GM19043 (cell line): ENCODE measurements at regions not wholly inside any gene's neighbourhood (a gene's known extent, or its start where the extent isn't known, plus 50 kb on each side); places are given as distances from the start of the nearest gene placed in this dataset.

Experiments
- ATAC-seq: cut with Tn5 transposase; IDR thresholded peaks from one replicate; pipeline ENCODE4 v1.9.1; 2021; ENCODE audit warnings: low read depth; ENCODE audit not compliant: unreplicated experiment

GRCh38 chr10:121167534-121168243, 316.5 kb downstream of the WDR11 start:
- no peak for ATAC-seq

GRCh38 chr10:121168545-121169216, 317.5 kb downstream of the WDR11 start:
- ATAC-seq: no peak

- ATAC-seq: no peak
Measured at GRCh38 chr10:121169406-121169805, 318.2 kb downstream of the WDR11 start.

GRCh38 chr10:121171825-121172787, 320.9 kb downstream of the WDR11 start:
- no peak for ATAC-seq

- no peak for ATAC-seq
Measured at GRCh38 chr10:121179006-121179405, 327.8 kb downstream of the WDR11 start.

- no peak for ATAC-seq
Measured at GRCh38 chr10:121182219-121182618, 331.1 kb downstream of the WDR11 start.

GRCh38 chr10:121183236-121183635, 332.1 kb downstream of the WDR11 start:
- no peak for ATAC-seq

- no peak for ATAC-seq
Measured at GRCh38 chr10:121183707-121184106, 332.5 kb downstream of the WDR11 start.

GRCh38 chr10:121185816-121186455, 334.8 kb downstream of the WDR11 start:
- no peak for ATAC-seq

GRCh38 chr10:121187391-121187790, 336.2 kb downstream of the WDR11 start:
- ATAC-seq: no peak

GRCh38 chr10:121188005-121188404, 336.8 kb downstream of the WDR11 start:
- no peak for ATAC-seq

GRCh38 chr10:121189066-121189465, 337.9 kb downstream of the WDR11 start:
- no peak for ATAC-seq

GRCh38 chr10:121194696-121195523, 343.7 kb downstream of the WDR11 start:
- ATAC-seq: no peak

GRCh38 chr10:121195524-121195910, 344.4 kb downstream of the WDR11 start:
- ATAC-seq: no peak

GRCh38 chr10:121199081-121199480, 347.9 kb downstream of the WDR11 start:
- ATAC-seq: no peak

GRCh38 chr10:121205625-121206024, 354.5 kb downstream of the WDR11 start:
- ATAC-seq: no peak

GRCh38 chr10:121211446-121211845, 360.3 kb downstream of the WDR11 start:
- no peak for ATAC-seq

- ATAC-seq: no peak
Measured at GRCh38 chr10:121213437-121213836, 362.3 kb downstream of the WDR11 start.

- ATAC-seq: no peak
Measured at GRCh38 chr10:121216295-121216694, 365.1 kb downstream of the WDR11 start.

- no peak for ATAC-seq
Measured at GRCh38 chr10:121216721-121217181, 365.6 kb downstream of the WDR11 start.
